Endothelial cell of umbilical vein (primary cell): ENCODE measurements at regions not wholly inside any gene's neighbourhood (a gene's known extent, or its start where the extent isn't known, plus 50 kb on each side); places are given as distances from the start of the nearest gene placed in this dataset.

Source experiments
- EZH2 ChIP-seq: IDR thresholded peaks from 2 replicates; pipeline ENCODE4 v1.6.1; 2012; ENCODE audit warnings: borderline replicate concordance, low read depth, mild to moderate bottlenecking, moderate library complexity, low read length, inconsistent platforms; ENCODE audit not compliant: severe bottlenecking
- TF ChIP-seq, protein P1 (sequence below), 2 donors: IDR thresholded peaks; 1 replicate in 1 of 2; 2 replicates in 1 of 2; pipeline ENCODE4 v1.5.1; 2011; ENCODE audit warnings: low read length in 2 of 2, mild to moderate bottlenecking in 2 of 2, moderate library complexity in 2 of 2, control low read depth in 1 of 2, inconsistent platforms in 1 of 2, low read depth in 1 of 2; ENCODE audit not compliant: insufficient read depth in 1 of 2; ENCODE audit errors: extremely low read depth in 1 of 2

DNA sequence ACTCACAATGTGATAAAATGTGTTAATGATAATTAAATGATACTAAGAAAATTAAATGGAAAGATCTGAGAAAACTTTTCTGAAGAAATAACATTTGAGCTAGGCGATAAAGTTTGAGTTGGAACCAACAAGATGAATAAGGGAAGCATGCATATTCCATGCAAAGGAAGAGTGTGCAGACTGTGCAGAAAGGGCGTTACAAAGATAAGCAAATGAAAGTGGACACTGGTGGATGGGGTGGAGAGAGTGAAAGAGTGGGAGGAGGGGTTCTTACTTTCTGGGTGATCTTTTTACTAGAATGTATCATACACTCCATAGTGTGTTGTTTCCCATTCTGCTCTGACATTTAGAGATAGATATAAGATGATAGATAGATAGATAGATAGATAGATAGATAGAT is 138.7 kb downstream of the HTR1A start:
- TF ChIP-seq, protein P1, sequence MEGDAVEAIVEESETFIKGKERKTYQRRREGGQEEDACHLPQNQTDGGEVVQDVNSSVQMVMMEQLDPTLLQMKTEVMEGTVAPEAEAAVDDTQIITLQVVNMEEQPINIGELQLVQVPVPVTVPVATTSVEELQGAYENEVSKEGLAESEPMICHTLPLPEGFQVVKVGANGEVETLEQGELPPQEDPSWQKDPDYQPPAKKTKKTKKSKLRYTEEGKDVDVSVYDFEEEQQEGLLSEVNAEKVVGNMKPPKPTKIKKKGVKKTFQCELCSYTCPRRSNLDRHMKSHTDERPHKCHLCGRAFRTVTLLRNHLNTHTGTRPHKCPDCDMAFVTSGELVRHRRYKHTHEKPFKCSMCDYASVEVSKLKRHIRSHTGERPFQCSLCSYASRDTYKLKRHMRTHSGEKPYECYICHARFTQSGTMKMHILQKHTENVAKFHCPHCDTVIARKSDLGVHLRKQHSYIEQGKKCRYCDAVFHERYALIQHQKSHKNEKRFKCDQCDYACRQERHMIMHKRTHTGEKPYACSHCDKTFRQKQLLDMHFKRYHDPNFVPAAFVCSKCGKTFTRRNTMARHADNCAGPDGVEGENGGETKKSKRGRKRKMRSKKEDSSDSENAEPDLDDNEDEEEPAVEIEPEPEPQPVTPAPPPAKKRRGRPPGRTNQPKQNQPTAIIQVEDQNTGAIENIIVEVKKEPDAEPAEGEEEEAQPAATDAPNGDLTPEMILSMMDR (IDR thresholded peaks at IDR 0.05; ENCODE audit: extremely low read depth in 1 of 2, insufficient read depth in 1 of 2, low read depth in 1 of 2, low read length in 2 of 2): no peak
- TF ChIP-seq EZH2: no peak
